Endodermal cell (in vitro differentiated cells): ENCODE measurements at regions not wholly inside any gene's neighbourhood (a gene's known extent, or its start where the extent isn't known, plus 50 kb on each side); places are given as distances from the start of the nearest gene placed in this dataset.

Source experiments
- DNase-seq: peaks from one replicate; pipeline ENCODE4 v3.0.0-alpha.2; 2017
- H3K27ac ChIP-seq: 2 replicates; pipeline ENCODE4 v1.5.1; 2013; ENCODE audit warnings: mild to moderate bottlenecking, low read depth, low read length, moderate library complexity
- H3K27me3 ChIP-seq: 2 replicates; pipeline ENCODE4 v1.6.1; 2013; ENCODE audit warnings: mild to moderate bottlenecking, low read length, moderate library complexity; ENCODE audit not compliant: insufficient read depth, control insufficient read depth, poor library complexity, severe bottlenecking
- H3K36me3 ChIP-seq: 2 replicates; pipeline ENCODE4 v1.7.0; 2013; ENCODE audit warnings: mild to moderate bottlenecking, low read length, moderate library complexity; ENCODE audit not compliant: control insufficient read depth, insufficient read depth
- H3K4me1 ChIP-seq: one replicate; pipeline ENCODE4 v1.7.0; 2013; ENCODE audit warnings: low read length; ENCODE audit not compliant: control insufficient read depth, insufficient read depth
- H3K4me3 ChIP-seq: 2 replicates; pipeline ENCODE4 v1.5.1; 2013; ENCODE audit warnings: mild to moderate bottlenecking, low read length, moderate library complexity
- H3K9ac ChIP-seq: 2 replicates; pipeline ENCODE4 v1.6.1; 2013; ENCODE audit warnings: mild to moderate bottlenecking, low read length, moderate library complexity; ENCODE audit not compliant: poor library complexity, severe bottlenecking; ENCODE audit errors: extremely low read depth
- H3K9me3 ChIP-seq: 2 replicates; pipeline ENCODE4 v1.6.1; 2013; ENCODE audit warnings: mild to moderate bottlenecking, low read length, moderate library complexity; ENCODE audit not compliant: control insufficient read depth
- H3K27ac Mint-ChIP-seq: 2 replicates; pipeline ENCODE4 v1.8.0; 2020; ENCODE audit warnings: mixed read lengths
- H3K27me3 Mint-ChIP-seq: 2 replicates; pipeline ENCODE4 v1.8.0; 2021; ENCODE audit warnings: mild to moderate bottlenecking, mixed read lengths; ENCODE audit not compliant: insufficient read depth
- H3K36me3 Mint-ChIP-seq: 2 replicates; pipeline ENCODE4 v1.8.0; 2020; ENCODE audit warnings: low read depth, mixed read lengths
- H3K4me1 Mint-ChIP-seq: 2 replicates; pipeline ENCODE4 v1.8.0; 2020; ENCODE audit warnings: mixed read lengths
- H3K4me3 Mint-ChIP-seq: 2 replicates; pipeline ENCODE4 v1.8.0; 2020; ENCODE audit warnings: mild to moderate bottlenecking, moderate library complexity, mixed read lengths
- H3K9me3 Mint-ChIP-seq: 2 replicates; pipeline ENCODE4 v1.8.0; 2020; ENCODE audit warnings: mild to moderate bottlenecking, mixed read lengths
- CTCF ChIP-seq: fragments of 200-600 bp; sonication (generic); conservative IDR thresholded peaks from 2 replicates; pipeline ENCODE4 v1.5.0; 2021; ENCODE audit warnings: antibody characterized with exemption, mild to moderate bottlenecking
- WGBS, 2 experiments: methylation state at CpG; one replicate each; pipeline versions ENCODE4 v1.1.5 to v1.1.7; 2013; ENCODE audit warnings: missing lambda C conversion rate in 2 of 2, mixed read lengths in 1 of 2; ENCODE audit not compliant: insufficient coverage in 1 of 2, insufficient read length in 1 of 2; 5-methylcytosine and 5-hydroxymethylcytosine counted together

- Mint-ChIP-seq H3K4me3 (no peak overlapping the region), H3K4me1 (peaks cover 22% of the 10 kb centered on the region), H3K9me3 (peaks cover 23% of the 10 kb centered on the region), H3K27ac (peak overlapping the region; percentile 80), H3K27me3 (no peaks in the 10 kb centered on the region), H3K36me3 (no peaks in the 10 kb centered on the region)
- peaks cover 4% of the 10 kb centered on the region for H3K4me1 ChIP-seq
- no peaks in the 10 kb centered on the region for H3K27me3 ChIP-seq
- peak; percentile 53 for TF ChIP-seq CTCF
- H3K9ac ChIP-seq = no peak overlapping the region
- no peak overlapping the region for H3K27ac ChIP-seq
- H3K9me3 ChIP-seq = peaks cover 14% of the 10 kb centered on the region
- no peak overlapping the region for H3K4me3 ChIP-seq
- WGBS, 2 experiments = 83 to 90% methylated on average over 2 to 4 of the region's 4 CpGs
- H3K36me3 ChIP-seq = no peaks in the 10 kb centered on the region
- DNase-seq = peak; percentile 75
These were observed 1239.3 kb downstream of the SORCS1 start for GRCh38 chr10:105925045-105925785.

DNA sequence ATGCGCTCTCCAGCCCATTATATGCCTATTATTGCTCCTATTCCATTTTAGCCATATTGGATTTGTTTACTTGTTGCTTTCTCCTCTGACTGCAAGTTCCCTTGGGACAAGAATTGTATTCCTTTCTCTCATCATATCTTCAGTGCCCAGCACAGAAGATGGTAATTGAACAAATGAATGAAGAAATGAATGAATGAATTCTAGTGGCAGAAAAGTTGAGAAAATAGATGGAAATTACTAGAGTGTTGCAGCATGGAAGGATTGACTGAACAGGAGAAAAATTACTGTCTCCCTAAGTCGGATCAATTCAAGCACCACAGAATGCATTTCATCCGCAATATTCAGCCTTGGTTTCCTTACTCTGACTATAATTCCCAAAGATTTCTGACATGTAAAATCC is 1243.2 kb downstream of the SORCS1 start:
- H3K36me3 Mint-ChIP-seq = no peaks in the 10 kb centered on the region
- Histone ChIP-seq H3K9ac (no peak overlapping the region), H3K27me3 (no peaks in the 10 kb centered on the region), H3K36me3 (no peaks in the 10 kb centered on the region), H3K27ac (no peak overlapping the region), H3K4me3 (no peak overlapping the region), H3K9me3 (no peaks in the 10 kb centered on the region), H3K4me1 (peaks cover 4% of the 10 kb centered on the region)
- no peak overlapping the region for H3K4me3 Mint-ChIP-seq
- WGBS, 2 experiments = 93 to 96% methylated on average over 3 of the region's 3 CpGs
- no peak overlapping the region for H3K27ac Mint-ChIP-seq
- no peaks in the 10 kb centered on the region for H3K27me3 Mint-ChIP-seq
- H3K4me1 Mint-ChIP-seq = peaks cover 28% of the 10 kb centered on the region
- no peak for DNase-seq
- no peak for TF ChIP-seq CTCF
- no peaks in the 10 kb centered on the region for H3K9me3 Mint-ChIP-seq

DNA sequence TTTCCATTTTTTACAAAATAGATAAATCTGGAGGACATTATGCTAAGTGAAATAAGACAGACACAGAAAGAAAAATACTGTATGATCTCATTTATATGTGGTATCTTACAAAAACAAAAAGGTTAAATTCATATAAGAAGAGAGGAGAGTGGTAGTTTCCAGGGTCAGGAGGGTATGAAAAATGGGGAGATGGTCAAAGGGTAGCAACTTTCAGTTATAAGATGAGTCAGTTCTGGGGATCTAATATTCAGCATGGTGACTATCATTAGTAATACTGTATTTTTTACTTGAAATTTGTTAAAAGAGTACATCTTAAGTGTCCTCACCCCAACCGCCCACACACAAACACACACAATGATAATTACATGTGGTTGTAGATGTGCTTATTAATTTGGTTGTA is 1250.1 kb downstream of the SORCS1 start:
- WGBS, 2 experiments = no CpG with 5 or more reads among the region's 1 CpG
- H3K36me3 ChIP-seq = no peaks in the 10 kb centered on the region
- H3K9me3 ChIP-seq = no peaks in the 10 kb centered on the region
- Mint-ChIP-seq H3K9me3 (no peaks in the 10 kb centered on the region), H3K27ac (no peak overlapping the region), H3K36me3 (no peaks in the 10 kb centered on the region), H3K4me1 (peaks cover 6% of the 10 kb centered on the region), H3K4me3 (no peak overlapping the region), H3K27me3 (no peaks in the 10 kb centered on the region)
- no peaks in the 10 kb centered on the region for H3K27me3 ChIP-seq
- H3K9ac ChIP-seq = no peak overlapping the region
- no peak overlapping the region for H3K4me3 ChIP-seq
- DNase-seq = no peak
- no peak for TF ChIP-seq CTCF
- H3K4me1 ChIP-seq = no peaks in the 10 kb centered on the region
- H3K27ac ChIP-seq = no peak overlapping the region
